SK-N-SH treated with all-trans-retinoic acid at 6 μM for 48 hours (cell line): ENCODE measurements at regions not wholly inside any gene's neighbourhood (a gene's known extent, or its start where the extent isn't known, plus 50 kb on each side); places are given as distances from the start of the nearest gene placed in this dataset.

Source experiments
- ATAC-seq: fragments of 200-7000 bp; cut with Tn5 transposase; 3 replicates; pipeline ENCODE4 v1.9.1; 2020; ENCODE audit warnings: mild to moderate bottlenecking, moderate library complexity
- ARNTL ChIP-seq: fragments of 450-650 bp; formaldehyde crosslinking; IDR thresholded peaks from 2 replicates; pipeline ENCODE4 v1.5.0; 2020; ENCODE audit warnings: low read depth, mild to moderate bottlenecking, moderate library complexity, borderline replicate concordance
- BACH2 ChIP-seq: fragments of 250-450 bp; sonication (Bioruptor Pico); IDR thresholded peaks from 2 replicates; pipeline ENCODE4 v1.9.0; 2021; ENCODE audit warnings: mild to moderate bottlenecking, borderline replicate concordance
- CSDC2 ChIP-seq: fragments of 250-450 bp; sonication (Bioruptor Pico); IDR thresholded peaks from 2 replicates; pipeline ENCODE4 v1.5.0; 2020; ENCODE audit warnings: mild to moderate bottlenecking, moderate library complexity
- CSRNP3 ChIP-seq: fragments of 250-450 bp; sonication (Bioruptor Pico); IDR thresholded peaks from 2 replicates; pipeline ENCODE4 v1.5.1; 2021; ENCODE audit warnings: mild to moderate bottlenecking, moderate library complexity
- ESRRG ChIP-seq: fragments of 250-450 bp; sonication (Bioruptor Pico); IDR thresholded peaks from 2 replicates; pipeline ENCODE4 v1.6.1; 2021; ENCODE audit warnings: mild to moderate bottlenecking
- GLIS3 ChIP-seq: fragments of 250-450 bp; sonication (Bioruptor Pico); IDR thresholded peaks from 2 replicates; pipeline ENCODE4 v1.5.0; 2020; ENCODE audit warnings: mild to moderate bottlenecking, moderate library complexity
- ISL1 ChIP-seq: fragments of 250-450 bp; sonication (Bioruptor Pico); IDR thresholded peaks from 2 replicates; pipeline ENCODE4 v2.1.2; 2022; ENCODE audit warnings: mild to moderate bottlenecking, moderate library complexity
- OSR1 ChIP-seq: fragments of 250-450 bp; sonication (Bioruptor Pico); IDR thresholded peaks from 2 replicates; pipeline ENCODE4 v1.8.0; 2022; ENCODE audit warnings: moderate library complexity, mild to moderate bottlenecking, inconsistent platforms
- PATZ1 ChIP-seq: fragments of 250-450 bp; sonication (Bioruptor Pico); IDR thresholded peaks from 2 replicates; pipeline ENCODE4 v1.8.0; 2020; ENCODE audit warnings: mild to moderate bottlenecking, moderate library complexity, borderline replicate concordance
- POU6F1 ChIP-seq: fragments of 250-450 bp; sonication (Bioruptor Pico); IDR thresholded peaks from 2 replicates; pipeline ENCODE4 v1.8.0; 2021; ENCODE audit warnings: low read depth, mild to moderate bottlenecking, moderate library complexity, borderline replicate concordance
- PPARA ChIP-seq: fragments of 250-450 bp; sonication (Bioruptor Pico); IDR thresholded peaks from 2 replicates; pipeline ENCODE4 v1.5.0; 2020; ENCODE audit warnings: mild to moderate bottlenecking, borderline replicate concordance
- RARB ChIP-seq: fragments of 250-450 bp; sonication (Bioruptor Pico); IDR thresholded peaks from 2 replicates; pipeline ENCODE4 v1.8.0; 2021; ENCODE audit warnings: mild to moderate bottlenecking, moderate library complexity
- SNAI2 ChIP-seq: fragments of 250-450 bp; sonication (Bioruptor Pico); IDR thresholded peaks from 2 replicates; pipeline ENCODE4 v1.5.0; 2020; ENCODE audit warnings: mild to moderate bottlenecking, moderate library complexity
- TCF4 ChIP-seq: fragments of 250-450 bp; sonication (Bioruptor Pico); IDR thresholded peaks from 2 replicates; pipeline ENCODE4 v1.8.0; 2021; ENCODE audit warnings: mild to moderate bottlenecking, moderate library complexity, borderline replicate concordance
- TOX ChIP-seq: fragments of 250-450 bp; sonication (Bioruptor Pico); IDR thresholded peaks from 2 replicates; pipeline ENCODE4 v1.8.0; 2021; ENCODE audit warnings: mild to moderate bottlenecking, moderate library complexity, borderline replicate concordance
- TSHZ2 ChIP-seq: fragments of 250-450 bp; sonication (Bioruptor Pico); IDR thresholded peaks from 2 replicates; pipeline ENCODE4 v1.5.0; 2020; ENCODE audit warnings: mild to moderate bottlenecking, moderate library complexity
- ZC3H10 ChIP-seq: fragments of 250-450 bp; sonication (Bioruptor Pico); IDR thresholded peaks from 2 replicates; pipeline ENCODE4 v1.5.1; 2021; ENCODE audit warnings: mild to moderate bottlenecking, moderate library complexity
- ZFP3 ChIP-seq: fragments of 250-450 bp; sonication (Bioruptor Pico); IDR thresholded peaks from 2 replicates; pipeline ENCODE4 v1.5.0; 2020; ENCODE audit warnings: mild to moderate bottlenecking, moderate library complexity
- ZFP30 ChIP-seq: fragments of 450-650 bp; formaldehyde crosslinking; IDR thresholded peaks from 2 replicates; pipeline ENCODE4 v1.5.0; 2022; ENCODE audit warnings: mild to moderate bottlenecking, moderate library complexity
- ZNF565 ChIP-seq: fragments of 450-650 bp; formaldehyde crosslinking; conservative IDR thresholded peaks from 2 replicates; pipeline ENCODE4 v1.5.0; 2020; ENCODE audit warnings: low read depth, mild to moderate bottlenecking, moderate library complexity
- ZNF70 ChIP-seq: fragments of 450-650 bp; formaldehyde crosslinking; IDR thresholded peaks from 2 replicates; pipeline ENCODE4 v1.5.0; 2020; ENCODE audit warnings: mild to moderate bottlenecking, moderate library complexity
- ZNF8 ChIP-seq: fragments of 450-650 bp; formaldehyde crosslinking; IDR thresholded peaks from 2 replicates; pipeline ENCODE4 v1.5.0; 2020; ENCODE audit warnings: mild to moderate bottlenecking, moderate library complexity

DNA sequence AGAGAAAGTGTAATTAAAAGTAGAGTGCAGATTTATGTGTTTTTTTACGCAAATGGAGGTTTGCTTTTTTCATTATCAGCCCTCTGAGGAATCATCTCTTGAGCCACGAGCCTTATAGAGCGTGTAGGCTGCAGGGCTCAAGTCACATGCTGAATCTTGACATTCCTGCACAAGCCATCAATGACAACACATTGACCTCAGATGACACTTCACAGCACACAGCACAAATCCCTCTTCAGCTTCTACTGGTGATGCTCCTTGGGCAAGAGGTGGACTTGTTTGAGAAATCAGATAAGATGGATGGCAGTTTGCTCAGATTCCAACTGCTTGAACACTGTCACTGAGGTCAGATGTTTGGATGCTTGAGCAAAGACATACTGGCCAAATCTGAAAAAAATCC is 250.6 kb downstream of the SNCA start:
- ATAC-seq = no peak
- TF ChIP-seq ZNF70 (CRISPR knock-in tag) (no peak), ZFP3 (CRISPR knock-in tag) (no peak), SNAI2 (no peak), CSDC2 (CRISPR knock-in tag) (no peak), PPARA (CRISPR knock-in tag) (no peak), ZFP30 (CRISPR knock-in tag) (no peak), ISL1 (no peak), BACH2 (CRISPR knock-in tag) (no peak), TCF4 (CRISPR knock-in tag) (no peak), GLIS3 (no peak), ESRRG (CRISPR knock-in tag) (no peak), RARB (no peak), OSR1 (no peak)
- TF ChIP-seq, all 23 proteins: peak for 0

DNA sequence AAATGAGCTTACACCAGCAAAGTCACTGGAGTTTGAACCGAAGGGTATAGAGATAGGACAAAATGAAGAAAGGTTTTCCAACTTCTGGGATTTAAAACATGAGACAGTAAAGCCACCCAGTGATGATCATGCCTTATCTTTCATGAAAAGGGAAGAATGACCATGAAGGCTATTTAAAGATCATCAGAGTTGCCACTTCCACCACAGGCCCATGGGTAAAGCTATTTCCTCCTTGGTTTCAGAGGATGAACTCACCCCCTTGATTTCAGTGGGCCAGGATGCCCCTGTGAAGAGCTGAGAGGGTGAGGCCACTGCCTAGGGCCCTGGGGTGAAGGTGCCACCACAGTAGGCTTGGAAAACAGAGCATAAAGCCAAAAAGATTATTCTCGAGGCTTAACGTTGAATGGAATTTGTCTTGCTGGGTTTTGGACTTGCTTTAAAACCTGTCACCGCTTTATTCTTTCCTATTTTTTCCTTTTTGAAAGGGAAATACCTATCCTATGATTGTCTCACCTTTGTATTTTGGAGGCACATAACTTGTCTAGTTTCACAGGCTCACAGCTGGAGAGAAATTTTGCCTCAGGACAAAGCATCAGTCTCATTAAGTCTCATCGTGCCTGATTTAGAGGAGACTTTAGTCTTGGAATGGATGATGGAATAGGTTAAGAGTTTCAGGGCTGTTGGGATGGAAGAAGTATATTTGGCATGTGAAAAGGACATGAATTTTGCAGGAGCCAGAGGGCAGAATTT is 254.0 kb downstream of the SNCA start:
- TF ChIP-seq POU6F1 (CRISPR knock-in tag) = no peak
- no peak for TF ChIP-seq ZC3H10 (CRISPR knock-in tag)
- TF ChIP-seq ZNF8 (CRISPR knock-in tag) = no peak
- no peak for TF ChIP-seq RARB
- no peak for TF ChIP-seq ZFP30 (CRISPR knock-in tag)
- TF ChIP-seq SNAI2 = no peak
- no peak for TF ChIP-seq GLIS3
- no peak for TF ChIP-seq ISL1
- no peak for TF ChIP-seq PATZ1 (CRISPR knock-in tag)
- TF ChIP-seq BACH2 (CRISPR knock-in tag) = no peak
- no peak for TF ChIP-seq OSR1
- no peak for TF ChIP-seq CSDC2 (CRISPR knock-in tag)
- TF ChIP-seq CSRNP3 (CRISPR knock-in tag) = no peak
- TF ChIP-seq ARNTL = no peak
- TF ChIP-seq ZNF70 (CRISPR knock-in tag) = no peak
- no peak for TF ChIP-seq ZNF565 (CRISPR knock-in tag)
- TF ChIP-seq ZFP3 (CRISPR knock-in tag) = no peak
- no peak for TF ChIP-seq TSHZ2
- ATAC-seq = no peak

DNA sequence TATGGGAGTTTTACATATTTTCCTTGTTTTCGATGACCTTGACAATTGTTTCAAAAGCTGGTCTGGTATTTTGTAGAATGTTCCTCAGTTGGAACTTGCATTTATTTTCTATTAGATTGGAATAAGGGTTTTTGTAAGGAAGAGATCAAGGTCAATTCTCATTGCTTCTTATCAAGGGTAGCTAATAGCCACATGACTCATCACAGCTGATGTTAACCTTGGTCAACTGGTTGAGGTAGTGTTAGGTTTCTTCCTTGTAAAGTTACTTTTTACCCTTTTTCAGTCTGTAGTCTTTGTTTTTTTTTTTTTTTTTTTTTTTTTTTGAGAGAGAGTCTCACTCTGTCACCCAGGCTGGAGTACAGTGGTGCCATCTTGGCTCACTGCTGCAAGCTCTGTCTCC is 257.2 kb downstream of the SNCA start:
- ATAC-seq = no peak
- no peak for TF ChIP-seq ISL1
- TF ChIP-seq SNAI2 = no peak
- no peak for TF ChIP-seq ZC3H10 (CRISPR knock-in tag)
- no peak for TF ChIP-seq PPARA (CRISPR knock-in tag)
- TF ChIP-seq ZFP3 (CRISPR knock-in tag) = no peak
- TF ChIP-seq ZFP30 (CRISPR knock-in tag) = no peak
- no peak for TF ChIP-seq OSR1
- TF ChIP-seq CSRNP3 (CRISPR knock-in tag) = no peak
- no peak for TF ChIP-seq TOX (CRISPR knock-in tag)
- TF ChIP-seq TSHZ2 = no peak
- no peak for TF ChIP-seq ZNF70 (CRISPR knock-in tag)
- no peak for TF ChIP-seq GLIS3
- TF ChIP-seq ESRRG (CRISPR knock-in tag) = no peak
- no peak for TF ChIP-seq BACH2 (CRISPR knock-in tag)
- no peak for TF ChIP-seq ZNF565 (CRISPR knock-in tag)
- TF ChIP-seq CSDC2 (CRISPR knock-in tag) = no peak
- TF ChIP-seq POU6F1 (CRISPR knock-in tag) = no peak
